Smooth muscle cell (in vitro differentiated cells): ENCODE measurements at regions not wholly inside any gene's neighbourhood (a gene's known extent, or its start where the extent isn't known, plus 50 kb on each side); places are given as distances from the start of the nearest gene placed in this dataset.

Experiments
- DNase-seq: peaks from one replicate; lab custom pipeline; 2025; ENCODE audit not compliant: unreplicated experiment; lab: John Stamatoyannopoulos, UW
- H2AFZ ChIP-seq: fragments of 200-600 bp; sonication (generic); 2 replicates; pipeline ENCODE4 v1.6.0; 2016; ENCODE audit warnings: antibody characterized with exemption, low read depth, mild to moderate bottlenecking
- H3F3A ChIP-seq: fragments of 200-600 bp; sonication (generic); 2 replicates; pipeline ENCODE4 v1.6.0; 2017; ENCODE audit warnings: antibody characterized with exemption, low read depth
- H3K27ac ChIP-seq: fragments of 200-600 bp; sonication (generic); 2 replicates; pipeline ENCODE4 v1.5.1; 2016; ENCODE audit warnings: low read depth, mild to moderate bottlenecking
- H3K27me3 ChIP-seq: fragments of 200-600 bp; sonication (generic); 2 replicates; pipeline ENCODE4 v1.6.1; 2016; ENCODE audit warnings: low read depth, mild to moderate bottlenecking
- H3K36me3 ChIP-seq: fragments of 200-600 bp; sonication (generic); 2 replicates; pipeline ENCODE4 v1.5.1; 2016; ENCODE audit warnings: low read depth
- H3K4me1 ChIP-seq: fragments of 200-600 bp; sonication (generic); 2 replicates; pipeline ENCODE4 v1.5.1; 2016; ENCODE audit warnings: low read depth
- H3K4me2 ChIP-seq: fragments of 200-600 bp; sonication (generic); 2 replicates; pipeline ENCODE4 v1.6.0; 2016; ENCODE audit warnings: mild to moderate bottlenecking
- H3K4me3 ChIP-seq: fragments of 200-600 bp; sonication (generic); 2 replicates; pipeline ENCODE4 v1.5.1; 2016; ENCODE audit warnings: mild to moderate bottlenecking
- H3K79me2 ChIP-seq: fragments of 200-600 bp; sonication (generic); 2 replicates; pipeline ENCODE4 v1.6.0; 2016; ENCODE audit warnings: low read depth, mild to moderate bottlenecking
- H3K9ac ChIP-seq: fragments of 200-600 bp; sonication (generic); 2 replicates; pipeline ENCODE4 v1.6.0; 2016; ENCODE audit warnings: low read depth
- H3K9me3 ChIP-seq: fragments of 200-600 bp; sonication (generic); replicated peaks from 2 replicates; pipeline ENCODE4 v1.5.1; 2016; ENCODE audit warnings: low read depth
- H4K20me1 ChIP-seq: fragments of 200-600 bp; sonication (generic); 2 replicates; pipeline ENCODE4 v1.6.0; 2016; ENCODE audit warnings: low read depth
- CTCF ChIP-seq: fragments of 200-600 bp; sonication (generic); IDR thresholded peaks from 2 replicates; pipeline ENCODE4 v1.5.1; 2017; ENCODE audit warnings: borderline replicate concordance, mild to moderate bottlenecking, antibody characterized with exemption; ENCODE audit not compliant: insufficient read depth, poor library complexity, severe bottlenecking
- whole genome bisulfite sequencing: methylation state at CpG from one replicate; pipeline ENCODE4 v1.1.7; 2016; ENCODE audit warnings: low lambda C conversion rate; 5-methylcytosine and 5-hydroxymethylcytosine counted together

DNA sequence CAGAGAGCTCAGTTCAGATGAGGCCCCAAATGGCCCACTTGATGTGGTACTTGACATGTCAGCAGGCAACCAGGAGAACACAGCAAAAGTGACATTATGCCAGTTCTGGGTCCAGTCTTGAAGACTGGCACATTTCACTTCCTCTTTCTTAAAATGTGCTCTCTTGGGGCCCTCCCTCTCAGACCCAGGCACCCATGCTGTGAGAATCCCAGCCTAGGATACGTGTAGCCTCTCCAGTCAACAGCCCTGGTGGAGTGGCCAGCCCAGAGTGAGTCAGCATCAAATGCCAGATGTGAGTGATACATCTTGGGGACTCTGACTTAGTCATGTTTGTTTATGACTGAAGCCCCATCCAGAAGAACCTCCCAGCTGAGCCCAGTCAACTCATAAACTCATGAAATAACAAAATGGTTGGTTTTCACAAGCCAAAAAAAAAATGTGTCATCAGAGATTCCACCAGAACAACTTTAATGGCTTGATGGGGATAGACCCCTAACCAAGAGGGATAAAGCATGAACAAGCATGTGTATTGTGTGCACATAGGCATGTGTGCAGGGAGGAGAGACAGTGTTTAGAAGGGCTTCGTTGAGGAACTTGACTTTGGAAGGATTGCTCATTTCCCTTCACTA is 82.5 kb upstream of the TNRC6C start:
- Histone ChIP-seq H3K27ac (peak overlapping the region; percentile 48), H3K36me3 (no peaks in the 10 kb centered on the region), H3K4me1 (no peaks in the 10 kb centered on the region), H3K79me2 (no peaks in the 10 kb centered on the region), H3K27me3 (peaks cover 4% of the 10 kb centered on the region), H3K9me3 (no peaks in the 10 kb centered on the region), H3K4me2 (no peak overlapping the region), H3F3A (peaks cover 13% of the 10 kb centered on the region), H2AFZ (no peak overlapping the region), H3K4me3 (no peak overlapping the region), H3K9ac (no peak overlapping the region), H4K20me1 (no peaks in the 10 kb centered on the region)
- WGBS = 89% methylated on average over 2 of the region's 2 CpGs
- no peak for TF ChIP-seq CTCF
- no peak for DNase-seq

DNA sequence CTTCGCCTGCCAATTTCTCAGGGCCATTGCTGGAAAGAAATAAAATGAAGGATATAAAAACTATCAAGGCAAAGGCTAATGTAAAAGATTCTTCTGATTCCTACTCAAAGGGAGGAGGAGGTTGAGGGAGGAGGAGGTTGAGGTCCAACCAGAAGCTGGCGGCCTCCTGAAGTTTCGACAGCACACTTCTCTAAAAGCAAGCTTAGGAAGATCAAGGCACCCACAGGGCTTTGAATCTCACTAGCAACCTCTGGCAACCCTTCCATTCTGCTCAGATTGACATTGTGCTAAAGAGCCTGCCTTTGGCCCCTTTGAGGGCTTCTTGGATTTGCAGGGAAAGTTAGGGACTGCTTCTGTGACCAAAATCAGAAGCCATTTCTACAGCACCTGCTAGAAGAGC is 81.5 kb upstream of the TNRC6C start:
- no peaks in the 10 kb centered on the region for H3K36me3 ChIP-seq
- H2AFZ ChIP-seq = no peak overlapping the region
- H3K4me1 ChIP-seq = no peaks in the 10 kb centered on the region
- H3K79me2 ChIP-seq = no peaks in the 10 kb centered on the region
- TF ChIP-seq CTCF = no peak
- H3K9ac ChIP-seq = no peak overlapping the region
- H3K4me3 ChIP-seq = no peak overlapping the region
- peaks cover 4% of the 10 kb centered on the region for H3K27me3 ChIP-seq
- H4K20me1 ChIP-seq = no peaks in the 10 kb centered on the region
- no peak overlapping the region for H3K27ac ChIP-seq
- H3F3A ChIP-seq = peaks cover 15% of the 10 kb centered on the region
- no peak overlapping the region for H3K4me2 ChIP-seq
- H3K9me3 ChIP-seq = no peaks in the 10 kb centered on the region
- DNase-seq = no peak
- 96% methylated on average over 3 of the region's 3 CpGs for WGBS

- peaks cover 16% of the 10 kb centered on the region for H3F3A ChIP-seq
- no peak overlapping the region for H3K27ac ChIP-seq
- no peak for TF ChIP-seq CTCF
- H3K4me2 ChIP-seq = no peak overlapping the region
- H3K9ac ChIP-seq = no peak overlapping the region
- no peaks in the 10 kb centered on the region for H3K27me3 ChIP-seq
- no peaks in the 10 kb centered on the region for H3K4me1 ChIP-seq
- no peaks in the 10 kb centered on the region for H3K79me2 ChIP-seq
- H3K36me3 ChIP-seq = no peaks in the 10 kb centered on the region
- H4K20me1 ChIP-seq = no peaks in the 10 kb centered on the region
- DNase-seq = no peak
- H2AFZ ChIP-seq = no peak overlapping the region
- H3K4me3 ChIP-seq = no peak overlapping the region
- no peaks in the 10 kb centered on the region for H3K9me3 ChIP-seq
- 87% methylated on average over 13 of the region's 13 CpGs for WGBS
Observed at GRCh38 chr17:77877646-77878355, 80.7 kb upstream of the TNRC6C start.
